GM21515 (cell line): ENCODE measurements at regions not wholly inside any gene's neighbourhood (a gene's known extent, or its start where the extent isn't known, plus 50 kb on each side); places are given as distances from the start of the nearest gene placed in this dataset.

Source experiments
- ATAC-seq: cut with Tn5 transposase; IDR thresholded peaks from one replicate; pipeline ENCODE4 v1.9.1; 2021; ENCODE audit not compliant: unreplicated experiment

DNA sequence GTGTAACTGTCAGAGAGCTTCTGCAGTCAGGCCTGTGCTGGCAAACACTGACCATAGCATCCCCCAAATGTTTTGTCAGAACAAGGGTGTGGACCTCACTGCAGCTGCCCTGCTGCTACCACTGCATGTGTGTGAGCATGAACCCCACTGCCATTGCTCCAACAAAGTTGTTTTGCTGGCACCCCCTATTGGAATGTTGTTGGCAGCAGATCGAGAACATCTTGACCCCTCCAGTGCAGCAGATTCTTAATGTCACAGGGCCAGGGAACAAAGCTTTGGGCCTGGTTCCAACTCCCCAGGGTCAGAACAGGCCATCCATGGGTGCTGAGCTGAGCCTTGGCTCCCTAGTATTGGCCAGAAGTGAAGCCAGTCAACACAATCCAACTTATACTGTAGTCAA is 1537.4 kb downstream of the NCAM2 start:
- no peak for ATAC-seq

- ATAC-seq = no peak
These were observed 1538.3 kb downstream of the NCAM2 start for GRCh38 chr21:22536509-22536908.

- no peak for ATAC-seq
These were observed 1546.5 kb downstream of the NCAM2 start for GRCh38 chr21:22544747-22545146.

DNA sequence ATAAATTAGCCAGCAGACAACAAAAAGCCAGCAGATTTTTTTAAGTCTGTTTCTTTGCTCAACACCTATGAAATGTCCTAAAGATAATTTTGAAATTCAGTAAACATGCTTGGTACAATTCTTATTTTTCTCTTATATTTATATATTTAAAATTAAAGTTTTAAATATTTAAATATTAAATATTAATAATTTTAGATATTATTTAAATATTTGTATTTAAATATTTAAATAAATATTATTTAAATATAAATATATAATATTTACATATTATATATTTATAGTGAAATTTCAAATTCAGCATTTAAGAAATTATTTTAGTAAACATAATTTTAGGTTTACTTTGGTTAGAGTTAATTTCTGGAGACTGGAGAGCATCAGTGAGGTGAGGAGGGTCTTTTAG is 1554.2 kb downstream of the NCAM2 start:
- no peak for ATAC-seq

DNA sequence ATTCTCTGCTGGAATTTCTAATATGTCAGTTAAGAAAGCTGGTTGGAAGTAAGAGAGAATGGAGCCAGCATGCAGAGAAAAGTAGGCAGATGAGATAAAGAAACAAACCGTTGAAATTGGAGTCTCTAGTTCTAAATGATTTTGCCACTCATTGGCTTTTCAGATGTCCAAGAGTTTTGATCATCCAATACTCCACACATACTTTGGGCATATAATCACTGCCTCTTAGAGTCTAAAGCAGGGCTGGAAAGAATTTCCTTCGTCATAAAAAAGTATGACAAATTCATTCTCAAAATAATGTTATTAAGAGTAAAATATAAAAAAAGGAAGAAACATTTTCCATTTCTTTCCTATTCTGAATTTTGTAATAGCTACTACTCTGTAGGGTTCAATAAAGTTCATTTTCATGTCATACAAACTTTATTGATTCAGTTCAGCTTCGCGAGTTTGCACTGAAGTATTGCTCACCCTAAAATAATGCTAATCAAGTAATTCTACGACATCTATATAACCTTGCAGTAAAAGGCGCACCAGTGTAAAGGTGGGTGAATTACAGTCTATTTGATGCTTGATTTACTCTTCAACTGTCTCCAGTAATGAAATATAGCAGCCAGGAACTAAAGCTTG is 1556.6 kb downstream of the NCAM2 start:
- no peak for ATAC-seq

DNA sequence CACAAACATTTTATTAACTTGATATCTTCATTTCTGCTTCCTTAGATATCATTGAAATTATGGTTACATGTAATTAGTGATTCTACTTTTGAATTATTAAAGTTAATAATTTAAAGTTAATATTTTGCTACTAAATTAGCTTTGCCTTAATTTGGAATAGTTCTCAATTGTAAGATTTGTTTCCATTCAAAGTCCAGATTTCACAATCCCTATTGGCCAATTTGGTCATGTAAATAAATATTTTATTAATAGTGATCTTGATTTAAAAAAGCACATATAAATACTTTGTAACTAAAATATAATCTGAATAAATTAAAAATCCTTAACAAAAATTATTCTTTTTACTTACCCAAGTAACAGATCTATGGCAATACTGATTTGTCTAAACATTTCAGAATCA is 1558.6 kb downstream of the NCAM2 start:
- ATAC-seq = no peak

DNA sequence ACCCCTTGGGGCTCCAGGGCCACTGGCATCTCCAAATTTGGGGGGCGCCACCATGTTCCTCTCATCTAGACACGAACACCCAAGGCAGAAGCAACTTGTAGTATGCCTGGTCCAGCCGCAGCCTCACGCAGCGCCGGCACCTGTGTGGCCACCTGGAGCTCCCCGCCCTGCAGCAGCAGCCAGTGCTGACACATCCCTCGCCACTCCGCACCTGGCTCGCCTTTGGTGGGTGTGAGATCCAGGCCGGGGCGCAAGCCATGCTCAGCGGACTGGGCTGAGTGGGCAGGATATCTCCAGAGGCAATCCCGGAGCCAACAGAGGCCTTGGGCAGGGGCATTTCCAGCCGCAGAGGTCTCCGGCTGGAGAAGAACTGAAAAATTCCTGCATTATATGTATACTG is 1563.7 kb downstream of the NCAM2 start:
- ATAC-seq = no peak

DNA sequence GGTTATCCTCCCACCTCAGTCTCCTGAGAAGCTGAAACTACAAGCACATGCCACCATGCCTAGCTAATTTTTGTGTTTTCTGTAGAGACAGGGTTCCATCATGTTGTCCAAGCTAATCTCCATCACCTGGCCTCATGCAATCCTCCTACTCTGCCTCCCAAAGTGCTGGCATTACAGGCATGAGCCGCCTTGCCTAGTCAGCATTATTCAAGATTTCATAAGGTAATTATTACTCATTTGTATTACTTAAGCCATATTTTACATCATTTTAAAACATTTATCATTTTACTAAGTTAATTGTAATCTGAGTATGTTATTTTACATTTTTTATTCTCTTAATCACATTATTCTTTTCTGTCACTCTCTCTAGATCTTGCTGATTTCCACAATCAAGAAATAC is 1575.6 kb downstream of the NCAM2 start:
- ATAC-seq = no peak

DNA sequence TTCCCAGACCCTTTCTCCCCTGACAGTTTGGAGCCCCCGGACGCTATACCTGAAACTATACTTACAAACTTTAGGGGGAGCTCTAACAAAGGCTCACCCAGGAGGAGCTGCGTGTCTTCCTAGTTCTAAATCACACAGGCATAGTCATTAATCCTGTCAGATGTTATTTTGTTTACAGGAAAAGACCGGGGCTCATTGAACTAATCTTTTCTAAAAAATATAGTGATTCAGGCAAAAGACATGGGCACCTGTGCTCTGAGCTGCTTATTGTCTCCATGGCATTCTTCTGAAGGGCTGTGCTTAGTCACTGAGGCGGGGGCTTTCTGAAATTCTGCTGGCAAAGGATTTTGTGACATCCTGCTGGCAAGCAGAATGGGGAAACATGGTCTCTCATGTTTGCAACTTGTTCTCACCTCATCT is 1577.0 kb downstream of the NCAM2 start:
- ATAC-seq = no peak

- ATAC-seq = no peak
These were observed 1581.5 kb downstream of the NCAM2 start for GRCh38 chr21:22579741-22580140.

DNA sequence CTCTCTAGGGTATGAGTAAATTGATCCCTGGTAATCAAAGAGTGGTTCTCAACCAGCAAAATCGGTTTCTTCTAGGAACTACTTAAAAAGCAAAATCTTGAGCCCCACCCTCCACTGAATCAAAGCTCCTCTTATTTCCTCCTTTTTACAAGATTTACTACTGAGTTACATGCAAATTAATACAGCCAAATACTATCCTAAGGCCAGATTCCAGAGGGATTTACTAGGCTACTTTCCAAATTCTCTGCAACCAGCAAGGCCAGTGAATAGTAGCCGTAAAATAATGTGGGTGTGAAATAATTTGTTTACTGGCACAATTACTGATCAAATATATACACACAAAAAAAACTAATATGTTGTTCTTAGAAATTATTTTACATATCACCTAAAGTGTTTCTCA is 1583.8 kb downstream of the NCAM2 start:
- ATAC-seq = no peak

GRCh38 chr21:22584308-22584707 is 1586.1 kb downstream of the NCAM2 start:
- no peak for ATAC-seq

GRCh38 chr21:22585558-22585957 is 1587.3 kb downstream of the NCAM2 start:
- ATAC-seq = no peak

DNA sequence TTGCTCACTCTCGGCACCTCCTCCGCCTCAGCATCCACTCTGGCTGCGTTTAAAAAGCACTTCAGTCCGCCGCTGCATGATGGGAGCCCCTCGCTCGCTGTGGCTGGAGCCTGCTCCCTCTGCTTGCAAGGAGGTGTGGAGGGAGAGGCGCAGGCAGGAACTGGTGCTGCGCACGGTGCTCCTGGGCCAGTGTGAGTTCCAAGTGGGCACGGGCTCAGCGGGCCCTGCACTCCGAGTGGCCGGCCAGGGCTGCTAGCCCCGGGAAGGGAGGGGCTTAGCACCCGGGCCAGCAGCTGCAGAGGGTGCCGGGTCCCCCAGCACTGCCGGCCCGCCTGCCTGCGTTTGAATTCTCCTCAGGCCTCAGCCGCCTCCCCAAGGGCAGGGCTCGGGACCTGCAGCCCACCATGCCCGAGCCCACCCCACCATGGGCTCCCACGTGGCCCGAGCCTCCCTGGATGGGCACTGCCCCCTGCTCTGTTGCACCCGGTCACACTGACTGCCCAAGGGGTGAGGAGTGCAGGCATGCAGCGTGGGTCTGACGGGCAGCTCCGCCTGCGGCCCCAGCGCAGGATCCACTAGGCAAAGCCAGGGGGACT is 1599.5 kb downstream of the NCAM2 start:
- ATAC-seq = no peak

- no peak for ATAC-seq
These were observed 1611.6 kb downstream of the NCAM2 start for GRCh38 chr21:22609802-22610201.

DNA sequence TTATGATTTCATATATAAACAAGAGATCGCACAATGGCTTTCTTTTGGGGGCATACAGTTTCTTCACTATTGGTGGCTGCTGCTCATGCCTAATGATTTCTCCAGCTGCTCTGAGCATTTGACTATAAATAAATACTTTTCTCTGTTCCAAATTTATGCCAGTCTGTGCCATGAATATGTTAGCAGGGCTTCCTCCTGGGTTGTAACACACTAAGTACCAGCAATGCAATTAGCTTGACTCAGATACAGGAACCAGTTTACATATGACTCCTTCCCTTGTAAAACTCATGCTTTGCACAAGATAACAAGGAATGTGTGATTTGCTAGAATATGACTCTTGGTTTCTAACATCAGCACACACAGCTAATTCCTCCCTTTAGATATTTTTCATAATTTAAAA is 1629.7 kb downstream of the NCAM2 start:
- no peak for ATAC-seq

DNA sequence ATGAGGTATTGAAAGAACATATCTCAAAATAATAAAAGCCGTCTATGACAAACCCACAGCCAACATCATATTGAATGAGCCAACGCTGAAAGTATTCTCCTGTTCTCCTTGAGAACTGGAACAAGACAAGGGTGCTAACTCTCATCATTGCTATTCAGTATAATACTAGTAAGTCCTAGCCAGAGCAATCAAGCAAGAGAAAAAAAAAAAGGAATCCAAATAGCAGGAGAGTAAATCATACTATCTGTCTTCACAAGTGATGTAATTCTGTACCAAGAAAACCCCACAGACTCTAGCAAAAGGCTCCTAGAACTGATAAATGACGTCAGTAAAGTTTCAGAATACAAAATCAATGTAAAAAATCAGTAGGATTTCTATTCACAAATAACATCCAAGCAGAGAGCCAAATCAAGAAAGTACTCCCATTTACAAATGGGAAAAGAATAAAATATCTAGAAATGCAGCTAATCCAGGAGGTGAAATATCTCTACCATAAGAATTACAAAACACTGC is 1632.8 kb downstream of the NCAM2 start:
- ATAC-seq = no peak

GRCh38 chr21:22632176-22632575 is 1634.0 kb downstream of the NCAM2 start:
- ATAC-seq = no peak

GRCh38 chr21:22649246-22649645 is 1651.0 kb downstream of the NCAM2 start:
- ATAC-seq = no peak

- ATAC-seq = no peak
These were observed 1652.0 kb downstream of the NCAM2 start for GRCh38 chr21:22650226-22650625.

DNA sequence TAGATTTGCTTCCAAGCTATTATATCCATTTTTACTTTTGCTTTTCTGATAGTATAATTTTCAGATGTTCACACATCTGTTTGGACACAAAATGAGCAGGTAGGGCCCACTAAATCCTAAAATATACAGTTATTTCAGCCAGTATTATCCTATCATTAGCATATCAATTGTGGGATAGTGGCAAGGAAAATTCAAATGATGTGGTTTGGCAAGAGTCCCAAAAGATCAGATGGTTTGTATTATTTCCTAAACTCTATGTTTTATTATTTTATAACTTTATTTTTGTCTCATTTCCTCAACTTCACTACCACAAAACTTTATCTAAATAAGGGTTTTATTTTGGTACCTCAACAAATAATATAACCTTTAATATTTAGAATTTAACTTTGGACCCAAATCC is 1659.6 kb downstream of the NCAM2 start:
- ATAC-seq = no peak

DNA sequence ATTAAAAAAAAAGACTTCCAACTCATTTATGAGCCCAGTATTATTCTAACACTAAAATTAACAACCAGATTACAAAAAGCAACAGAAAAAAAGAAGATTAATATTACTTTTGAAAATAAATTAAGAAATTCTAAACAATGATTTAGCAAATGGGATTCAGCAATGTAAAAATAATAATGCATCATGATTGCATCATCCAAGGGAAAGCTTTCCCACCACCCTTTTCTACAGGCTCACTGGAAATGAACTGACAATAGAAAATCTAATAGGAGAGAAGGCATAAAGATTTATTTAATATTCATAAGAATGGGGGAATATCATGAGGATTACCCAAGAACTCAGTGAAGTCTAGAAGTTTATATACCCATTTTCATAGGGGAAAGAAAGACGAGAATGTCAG is 1671.9 kb downstream of the NCAM2 start:
- no peak for ATAC-seq

GRCh38 chr21:22679207-22679606 is 1681.0 kb downstream of the NCAM2 start:
- no peak for ATAC-seq
